ENCODE measurements at regions not wholly inside any gene's neighbourhood (a gene's known extent, or its start where the extent isn't known, plus 50 kb on each side); places are given as distances from the start of the nearest gene placed in this dataset.
"Not testable (repeated sequence)": the region's sequence is repeated elsewhere in the genome, so short reads cannot be mapped to it uniquely, and the experiment has no call there.

DNA sequence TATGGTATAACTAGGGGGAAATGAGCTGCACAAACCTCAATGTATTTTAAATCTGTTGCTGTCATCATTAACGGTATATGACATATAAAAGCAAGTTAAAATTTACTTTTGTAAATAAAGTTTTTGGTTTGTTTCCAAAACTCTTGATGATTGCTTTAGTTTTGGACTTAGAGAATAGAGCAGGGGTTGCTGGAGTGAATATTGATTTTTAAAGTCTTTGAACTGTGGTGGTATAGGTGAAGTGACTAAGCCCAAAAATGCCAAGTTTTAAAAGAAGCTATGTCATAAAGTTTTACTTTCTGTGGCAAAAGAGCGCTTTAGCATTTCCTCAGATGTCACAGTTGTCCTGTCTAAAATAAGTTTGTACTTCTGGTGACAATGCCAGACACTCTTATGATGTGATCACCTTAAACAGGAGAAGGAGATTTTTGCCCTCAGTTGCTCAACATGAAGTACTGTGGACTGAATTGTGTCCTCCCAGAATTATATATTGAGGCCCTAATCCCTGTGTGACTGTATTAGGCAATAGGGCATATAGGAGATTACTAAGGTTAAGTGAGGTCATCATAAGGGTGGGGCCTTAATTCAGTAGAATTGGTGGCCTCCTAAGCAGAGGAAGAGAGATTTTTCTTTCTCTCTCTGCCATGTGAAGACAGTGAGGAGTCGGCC lies 175.2 kb upstream of the PLGLB1 start:
- not testable (repeated sequence) for TF ChIP-seq POLR2A (IDR thresholded peaks at IDR 0.05)
- TF ChIP-seq, protein P1, sequence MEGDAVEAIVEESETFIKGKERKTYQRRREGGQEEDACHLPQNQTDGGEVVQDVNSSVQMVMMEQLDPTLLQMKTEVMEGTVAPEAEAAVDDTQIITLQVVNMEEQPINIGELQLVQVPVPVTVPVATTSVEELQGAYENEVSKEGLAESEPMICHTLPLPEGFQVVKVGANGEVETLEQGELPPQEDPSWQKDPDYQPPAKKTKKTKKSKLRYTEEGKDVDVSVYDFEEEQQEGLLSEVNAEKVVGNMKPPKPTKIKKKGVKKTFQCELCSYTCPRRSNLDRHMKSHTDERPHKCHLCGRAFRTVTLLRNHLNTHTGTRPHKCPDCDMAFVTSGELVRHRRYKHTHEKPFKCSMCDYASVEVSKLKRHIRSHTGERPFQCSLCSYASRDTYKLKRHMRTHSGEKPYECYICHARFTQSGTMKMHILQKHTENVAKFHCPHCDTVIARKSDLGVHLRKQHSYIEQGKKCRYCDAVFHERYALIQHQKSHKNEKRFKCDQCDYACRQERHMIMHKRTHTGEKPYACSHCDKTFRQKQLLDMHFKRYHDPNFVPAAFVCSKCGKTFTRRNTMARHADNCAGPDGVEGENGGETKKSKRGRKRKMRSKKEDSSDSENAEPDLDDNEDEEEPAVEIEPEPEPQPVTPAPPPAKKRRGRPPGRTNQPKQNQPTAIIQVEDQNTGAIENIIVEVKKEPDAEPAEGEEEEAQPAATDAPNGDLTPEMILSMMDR (IDR thresholded peaks at IDR 0.05), result not testable (repeated sequence)
